Urinary bladder (tissue), 3 donors: ENCODE measurements at regions not wholly inside any gene's neighbourhood (a gene's known extent, or its start where the extent isn't known, plus 50 kb on each side); places are given as distances from the start of the nearest gene placed in this dataset.

Experiments used
- DNase-seq: peaks from one replicate; pipeline ENCODE4 v3.0.0-alpha.2; 2015; ENCODE audit errors: extremely low spot score
- H3K27ac ChIP-seq: one replicate; pipeline ENCODE4 v1.5.1; 2013; ENCODE audit warnings: low read depth, mild to moderate bottlenecking, moderate library complexity
- H3K36me3 ChIP-seq: one replicate; pipeline ENCODE4 v1.6.1; 2013; ENCODE audit warnings: mild to moderate bottlenecking, moderate library complexity; ENCODE audit not compliant: insufficient read depth
- H3K4me1 ChIP-seq: one replicate; pipeline ENCODE4 v1.6.1; 2013; ENCODE audit warnings: mild to moderate bottlenecking, moderate library complexity; ENCODE audit not compliant: insufficient read depth
- H3K4me3 ChIP-seq: one replicate; pipeline ENCODE4 v1.5.1; 2013; ENCODE audit warnings: low read depth, low read length
- WGBS: extraction: QIAGEN DNeasy Blood & Tissue Kit; methylation state at CpG from one replicate; pipeline ENCODE4 v1.1.7; 2013; 5-methylcytosine and 5-hydroxymethylcytosine counted together
- donor health status: healthy with polysubstance abuse.
- donor health status: healthy.

DNA sequence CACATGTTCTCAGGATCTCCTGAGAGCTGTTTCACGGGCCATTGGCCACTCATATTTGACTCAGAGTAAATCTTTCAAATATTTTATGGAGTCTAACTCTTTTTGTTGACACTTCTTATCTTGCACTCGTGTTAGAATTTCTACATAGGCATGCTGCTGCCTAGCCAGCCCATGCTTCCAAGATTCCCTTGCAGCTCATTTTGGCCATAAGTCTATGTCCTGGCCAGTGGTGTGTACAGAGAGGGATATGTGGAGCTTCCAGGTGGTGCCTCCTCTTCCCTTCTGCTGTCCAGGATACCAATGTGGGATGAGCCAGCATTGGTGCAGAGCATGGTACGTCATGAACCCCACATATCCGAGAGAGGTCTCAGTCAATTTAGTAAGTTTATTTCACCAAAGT, 522.6 kb downstream of the QKI start:
- WGBS: 72% methylated on average over 4 of the region's 4 CpGs
- no peak overlapping the region for H3K4me3 ChIP-seq

GRCh38 chr6:163935158-163935762, 520.7 kb downstream of the QKI start:
- no peak overlapping the region for H3K27ac ChIP-seq
- DNase-seq: no peak
- 52% methylated on average over 6 of the region's 6 CpGs for WGBS
- no peaks in the 10 kb centered on the region for H3K36me3 ChIP-seq
- H3K4me1 ChIP-seq: no peaks in the 10 kb centered on the region
- H3K4me3 ChIP-seq: no peak overlapping the region

More for the DNA sequence above, 522.6 kb downstream of the QKI start:
- H3K4me1 ChIP-seq: no peaks in the 10 kb centered on the region
- H3K27ac ChIP-seq: no peak overlapping the region
- DNase-seq: no peak
- H3K36me3 ChIP-seq: no peaks in the 10 kb centered on the region

DNA sequence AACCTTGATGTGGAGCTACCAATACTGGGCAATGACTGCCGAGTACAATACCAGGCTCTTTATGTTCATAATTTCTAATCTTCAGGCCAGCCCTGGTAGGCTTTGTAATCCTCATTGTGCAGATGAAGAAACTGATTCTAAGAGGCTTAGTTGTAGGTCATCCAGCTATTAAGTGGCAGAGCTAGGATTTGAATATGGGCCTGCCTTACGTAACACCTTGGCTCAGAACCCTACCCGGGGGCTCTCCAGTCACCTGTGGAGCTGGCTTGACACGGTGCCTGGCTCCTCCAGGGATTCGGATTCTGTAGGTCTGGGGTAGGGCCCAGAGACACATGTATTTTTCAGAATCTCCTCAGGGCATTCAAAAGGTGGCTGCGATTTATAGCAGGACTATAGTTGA, 515.5 kb downstream of the QKI start:
- H3K4me3 ChIP-seq: no peak overlapping the region
- no peak overlapping the region for H3K27ac ChIP-seq
- 87% methylated on average over 6 of the region's 6 CpGs for WGBS
- no peaks in the 10 kb centered on the region for H3K36me3 ChIP-seq
- H3K4me1 ChIP-seq: no peaks in the 10 kb centered on the region
- no peak for DNase-seq

DNA sequence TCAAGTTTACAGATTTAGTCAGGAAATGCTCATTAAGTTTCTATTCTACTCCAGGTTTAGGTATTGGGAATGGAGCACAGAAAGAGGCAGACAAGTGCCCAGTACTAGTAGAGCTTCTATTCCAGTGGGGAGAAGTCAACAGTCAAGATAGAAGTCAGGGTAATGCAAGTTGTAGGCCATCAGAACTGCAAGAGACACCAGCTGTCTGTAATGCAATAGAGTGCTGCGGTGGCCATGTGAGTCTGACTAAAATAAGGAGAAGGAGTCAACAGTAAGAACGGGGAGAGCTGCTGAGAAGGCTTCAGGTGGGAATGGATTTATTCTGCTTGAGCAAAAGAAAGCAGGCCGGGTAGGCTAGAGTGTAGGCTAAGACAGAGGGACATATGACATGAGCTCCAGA, 515.0 kb downstream of the QKI start:
- Histone ChIP-seq H3K36me3 (no peaks in the 10 kb centered on the region), H3K27ac (no peak overlapping the region), H3K4me1 (no peaks in the 10 kb centered on the region), H3K4me3 (no peak overlapping the region)
- no peak for DNase-seq
- 95% methylated on average over 3 of the region's 3 CpGs for WGBS

DNA sequence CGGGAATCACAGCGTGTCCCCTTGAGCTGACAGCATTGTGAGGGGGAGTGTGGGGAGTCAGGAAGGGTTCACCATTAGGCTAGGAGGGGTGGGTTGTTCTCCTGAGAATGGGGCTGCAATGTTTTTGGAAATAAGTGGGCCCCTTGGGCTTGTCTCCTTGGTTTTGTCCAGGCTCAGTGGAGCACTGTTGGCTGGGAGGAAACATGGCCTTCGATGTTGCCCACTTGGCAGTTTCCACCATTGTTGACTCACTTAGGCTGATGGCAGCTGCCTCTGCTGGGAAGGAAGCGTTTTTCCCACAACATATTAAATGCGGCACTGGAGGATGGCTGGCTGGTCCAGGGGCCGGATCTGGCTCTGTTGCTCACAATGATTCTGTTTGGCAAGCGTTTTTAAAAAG, 512.1 kb downstream of the QKI start:
- Histone ChIP-seq H3K4me1 (no peaks in the 10 kb centered on the region), H3K36me3 (no peaks in the 10 kb centered on the region), H3K27ac (no peak overlapping the region), H3K4me3 (no peak overlapping the region)
- WGBS: 75% methylated on average over 7 of the region's 7 CpGs
- DNase-seq: no peak

GRCh38 chr6:163925839-163926238, 511.3 kb downstream of the QKI start:
- WGBS: 87% methylated on average over 5 of the region's 5 CpGs
- Histone ChIP-seq H3K36me3 (no peaks in the 10 kb centered on the region), H3K4me3 (no peak overlapping the region), H3K27ac (no peak overlapping the region), H3K4me1 (no peaks in the 10 kb centered on the region)
- no peak for DNase-seq

GRCh38 chr6:163923658-163924411, 509.3 kb downstream of the QKI start:
- H3K36me3 ChIP-seq: no peaks in the 10 kb centered on the region
- 86% methylated on average over 15 of the region's 15 CpGs for WGBS
- no peak overlapping the region for H3K4me3 ChIP-seq
- H3K27ac ChIP-seq: no peak overlapping the region
- H3K4me1 ChIP-seq: no peaks in the 10 kb centered on the region
- DNase-seq: no peak

DNA sequence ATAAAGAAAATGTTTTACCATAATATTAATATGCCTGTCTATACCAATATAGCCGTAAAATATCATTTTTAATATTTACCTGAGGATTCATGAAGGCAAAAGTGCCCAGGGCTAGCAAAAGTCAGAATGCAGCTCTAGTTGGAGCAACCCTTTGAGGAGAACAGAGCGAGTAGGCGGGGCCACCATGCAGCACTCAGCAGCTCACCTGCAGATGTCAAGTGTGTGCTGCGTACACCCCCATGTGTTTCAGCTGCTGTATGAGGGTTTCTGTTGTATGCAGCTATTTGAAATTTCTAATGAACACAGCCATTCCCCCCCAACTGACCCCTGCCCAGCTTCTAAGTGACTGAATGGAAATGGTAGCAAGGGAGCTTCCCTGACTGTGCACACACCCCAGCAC, 508.0 kb downstream of the QKI start:
- Histone ChIP-seq H3K27ac (no peak overlapping the region), H3K36me3 (no peaks in the 10 kb centered on the region), H3K4me3 (no peak overlapping the region), H3K4me1 (no peaks in the 10 kb centered on the region)
- WGBS: 98% methylated on average over 4 of the region's 4 CpGs
- DNase-seq: no peak

DNA sequence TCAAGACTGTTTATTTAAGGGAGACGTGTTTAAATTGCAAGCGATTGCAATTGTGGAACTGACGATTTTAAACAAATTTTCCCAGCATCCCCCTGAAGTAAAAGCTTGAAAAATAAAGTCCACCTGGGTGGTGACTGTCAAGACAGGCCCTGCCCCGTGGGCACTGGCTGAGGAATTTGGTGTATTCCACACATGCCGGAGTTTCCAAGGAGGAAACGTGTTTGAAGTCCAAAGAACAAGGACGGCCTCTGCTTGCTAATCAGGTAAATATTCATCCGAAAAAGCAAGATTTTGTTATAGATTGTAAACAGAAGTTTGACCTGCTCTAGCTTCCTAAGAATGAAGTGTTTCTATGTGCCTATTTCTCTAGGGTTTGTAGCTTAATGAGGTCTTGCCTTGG, 505.1 kb downstream of the QKI start:
- no peak overlapping the region for H3K4me3 ChIP-seq
- H3K4me1 ChIP-seq: no peaks in the 10 kb centered on the region
- no peak overlapping the region for H3K27ac ChIP-seq
- no peak for DNase-seq
- 65% methylated on average over 8 of the region's 8 CpGs for WGBS
- H3K36me3 ChIP-seq: no peaks in the 10 kb centered on the region

DNA sequence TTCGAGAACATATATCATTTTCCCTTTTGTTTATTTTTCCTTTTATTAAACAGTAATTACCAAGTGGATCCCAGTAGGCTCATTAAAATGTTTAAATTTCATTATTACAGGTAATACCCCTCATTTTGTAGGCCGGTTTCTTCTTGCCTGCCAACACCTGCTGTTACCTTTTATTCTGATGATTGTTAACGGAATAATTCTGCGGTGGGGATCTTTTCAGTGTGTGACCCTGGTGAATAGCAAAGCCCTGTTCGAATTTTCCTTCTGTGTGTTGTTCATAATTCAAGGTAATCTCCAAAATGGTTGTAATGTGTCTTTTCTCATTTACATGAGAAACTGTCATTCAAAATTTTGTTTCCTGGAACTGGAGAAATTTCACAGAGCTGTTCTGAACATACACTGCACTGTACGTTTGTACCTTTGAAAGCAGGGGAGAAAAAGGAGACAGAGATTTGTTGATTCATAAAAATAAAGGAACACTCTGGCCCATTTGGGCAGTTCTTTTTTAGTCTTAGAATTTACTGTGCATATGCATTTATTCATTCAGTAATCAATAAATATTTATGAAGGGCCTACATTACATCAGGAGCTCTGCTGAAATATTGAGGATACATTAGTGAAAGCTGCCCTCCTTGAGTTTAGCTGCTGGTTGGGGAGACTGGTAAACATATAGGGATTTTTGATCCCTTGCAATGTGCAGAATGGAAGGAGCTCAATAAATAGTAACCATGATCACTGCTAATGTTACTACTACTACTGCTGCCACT, 502.0 kb downstream of the QKI start:
- Histone ChIP-seq H3K4me3 (no peak overlapping the region), H3K27ac (no peak overlapping the region), H3K36me3 (no peaks in the 10 kb centered on the region), H3K4me1 (no peaks in the 10 kb centered on the region)
- WGBS: 86% methylated on average over 6 of the region's 6 CpGs
- DNase-seq: no peak

- DNase-seq: no peak
- no peaks in the 10 kb centered on the region for H3K36me3 ChIP-seq
- 80% methylated on average over 8 of the region's 8 CpGs for WGBS
- H3K4me1 ChIP-seq: no peaks in the 10 kb centered on the region
- H3K4me3 ChIP-seq: no peak overlapping the region
- no peak overlapping the region for H3K27ac ChIP-seq
Measured at GRCh38 chr6:163915131-163915530, 500.6 kb downstream of the QKI start.

GRCh38 chr6:163913045-163913444, 498.5 kb downstream of the QKI start:
- DNase-seq: no peak
- Histone ChIP-seq H3K4me3 (no peak overlapping the region), H3K4me1 (no peaks in the 10 kb centered on the region), H3K36me3 (no peaks in the 10 kb centered on the region), H3K27ac (no peak overlapping the region)
- WGBS: 84% methylated on average over 9 of the region's 9 CpGs

DNA sequence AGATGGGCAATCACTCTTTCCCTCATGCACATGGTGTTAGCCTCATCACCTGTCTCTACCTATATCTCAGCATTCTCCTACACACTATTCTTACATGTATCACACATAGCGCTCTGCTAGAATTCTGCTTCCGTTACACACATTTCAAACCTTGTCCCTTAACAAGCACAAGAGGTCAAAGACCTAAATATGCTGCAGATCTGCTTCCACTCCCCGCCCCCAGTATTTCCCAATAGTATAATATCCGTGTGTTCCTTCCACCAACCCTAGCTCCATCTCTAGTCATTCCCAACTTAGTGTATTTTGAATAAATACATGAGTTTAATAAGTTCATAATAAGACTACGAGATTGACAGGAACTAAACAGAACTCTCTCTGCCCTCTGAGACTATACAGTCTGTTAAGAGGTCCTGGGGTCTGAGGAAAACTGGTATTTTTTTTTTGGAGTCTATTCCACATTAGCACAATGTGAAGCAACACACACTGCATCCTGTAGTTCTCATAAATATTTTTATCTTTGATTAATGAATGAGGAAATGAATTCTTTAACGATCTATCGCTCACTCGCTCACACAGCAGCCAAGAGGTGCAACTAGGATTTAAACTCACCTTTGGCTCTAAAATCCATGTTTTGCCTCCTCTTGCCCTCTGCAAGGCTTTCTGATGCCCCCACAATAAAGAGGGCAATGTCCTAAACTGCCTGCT, 491.6 kb downstream of the QKI start:
- 92% methylated on average over 8 of the region's 8 CpGs for WGBS
- Histone ChIP-seq H3K27ac (no peak overlapping the region), H3K4me1 (no peaks in the 10 kb centered on the region), H3K4me3 (no peak overlapping the region), H3K36me3 (no peaks in the 10 kb centered on the region)
- DNase-seq: no peak
